HG03045 (cell line): ENCODE measurements at regions not wholly inside any gene's neighbourhood (a gene's known extent, or its start where the extent isn't known, plus 50 kb on each side); places are given as distances from the start of the nearest gene placed in this dataset.
"Not testable (repeated sequence)": the region's sequence is repeated elsewhere in the genome, so short reads cannot be mapped to it uniquely, and the experiment has no call there.

Experiments used
- ATAC-seq: cut with Tn5 transposase; IDR thresholded peaks from one replicate; pipeline ENCODE4 v1.9.1; 2021; ENCODE audit warnings: mild to moderate bottlenecking, moderate library complexity; ENCODE audit not compliant: unreplicated experiment

DNA sequence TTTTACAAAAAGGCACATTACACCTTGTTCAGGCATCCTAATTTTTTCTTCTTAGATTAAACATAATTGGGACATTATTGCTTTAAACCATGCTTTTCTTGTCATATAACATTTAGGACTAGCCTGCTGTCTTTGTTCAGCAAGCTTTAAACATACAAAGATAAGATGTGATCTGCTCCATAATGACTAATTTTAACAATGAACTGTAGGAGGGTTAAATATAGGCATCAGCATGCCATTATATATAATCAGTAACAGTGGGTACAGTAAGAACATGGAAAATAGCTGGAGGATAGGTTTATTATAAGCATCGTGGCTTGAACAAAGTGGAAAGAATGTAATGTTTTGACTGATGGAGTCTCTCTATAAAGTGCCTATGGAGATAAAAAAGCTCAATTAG is 661.7 kb downstream of the SLITRK6 start:
- ATAC-seq = no peak

DNA sequence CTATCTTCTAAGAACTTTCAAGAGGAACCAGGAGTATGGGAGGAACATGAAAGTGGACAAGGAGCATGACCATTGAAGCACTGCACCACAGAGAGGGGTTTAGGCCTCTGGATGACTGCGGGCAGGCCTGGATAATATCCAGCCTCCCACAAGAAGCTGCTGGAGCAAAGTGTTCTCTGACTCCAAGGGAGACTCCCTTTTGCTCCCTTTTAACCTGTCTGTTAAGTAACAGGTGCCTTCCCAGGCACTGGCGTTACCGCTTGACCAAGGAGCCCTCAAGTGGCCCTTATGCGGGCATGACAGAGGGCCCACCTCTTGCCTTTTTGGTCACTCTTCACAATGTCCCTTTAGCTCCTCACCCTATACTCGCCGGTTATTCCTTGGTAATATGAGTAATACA is 666.2 kb downstream of the SLITRK6 start:
- ATAC-seq = no peak

DNA sequence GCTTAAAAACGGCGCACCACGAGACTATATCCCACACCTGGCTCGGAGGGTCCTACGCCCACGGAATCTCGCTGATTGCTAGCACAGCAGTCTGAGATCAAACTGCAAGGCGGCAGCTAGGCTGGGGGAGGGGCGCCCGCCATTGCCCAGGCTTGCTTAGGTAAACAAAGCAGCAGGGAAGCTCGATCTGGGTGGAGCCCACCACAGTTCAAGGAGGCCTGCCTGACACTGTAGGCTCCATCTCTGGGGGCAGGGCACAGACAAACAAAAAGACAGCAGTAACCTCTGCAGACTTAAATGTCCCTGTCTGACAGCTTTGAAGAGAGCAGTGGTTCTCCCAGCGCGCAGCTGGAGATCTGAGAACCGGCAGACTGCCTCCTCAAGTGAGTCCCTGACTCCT is 675.7 kb downstream of the SLITRK6 start:
- ATAC-seq = not testable (repeated sequence)

DNA sequence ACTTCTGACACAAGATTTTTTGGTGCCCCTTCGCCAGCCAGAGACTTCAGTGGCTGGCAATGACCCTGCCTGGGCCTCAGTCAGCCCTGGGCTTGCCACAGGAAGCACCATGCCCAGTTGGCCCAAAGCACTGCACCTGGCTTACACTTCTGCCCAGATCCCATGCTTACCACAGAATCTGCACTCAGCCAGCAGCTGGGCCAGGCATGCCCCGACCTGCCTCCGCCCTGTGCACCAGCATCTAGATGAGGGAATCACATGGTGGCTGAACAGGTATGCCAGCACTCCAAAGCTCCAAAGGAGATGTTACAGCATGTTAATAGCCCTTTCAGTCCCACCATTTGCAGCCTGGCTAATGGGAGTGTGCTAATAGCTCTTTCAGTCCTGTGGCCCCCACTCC is 690.9 kb downstream of the SLITRK6 start:
- ATAC-seq = no peak

DNA sequence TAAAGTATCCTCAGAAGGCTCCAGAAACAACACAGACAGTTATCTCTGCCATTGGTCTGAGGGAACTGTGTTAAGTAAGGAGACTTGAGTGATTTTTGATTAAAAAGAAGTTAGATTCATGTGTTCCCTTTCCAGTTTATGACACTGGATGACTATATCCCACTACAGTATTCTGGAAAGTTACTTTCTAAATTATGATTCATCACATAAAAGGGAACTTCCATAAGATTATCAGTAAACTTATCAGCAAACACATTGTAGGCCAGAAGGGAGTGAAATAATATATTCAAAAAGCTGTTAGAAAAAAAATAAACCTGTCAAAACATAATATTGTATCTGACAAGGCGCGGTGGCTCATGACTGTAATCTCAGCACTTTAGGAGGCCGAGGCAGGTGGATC is 700.0 kb downstream of the SLITRK6 start:
- ATAC-seq = no peak

DNA sequence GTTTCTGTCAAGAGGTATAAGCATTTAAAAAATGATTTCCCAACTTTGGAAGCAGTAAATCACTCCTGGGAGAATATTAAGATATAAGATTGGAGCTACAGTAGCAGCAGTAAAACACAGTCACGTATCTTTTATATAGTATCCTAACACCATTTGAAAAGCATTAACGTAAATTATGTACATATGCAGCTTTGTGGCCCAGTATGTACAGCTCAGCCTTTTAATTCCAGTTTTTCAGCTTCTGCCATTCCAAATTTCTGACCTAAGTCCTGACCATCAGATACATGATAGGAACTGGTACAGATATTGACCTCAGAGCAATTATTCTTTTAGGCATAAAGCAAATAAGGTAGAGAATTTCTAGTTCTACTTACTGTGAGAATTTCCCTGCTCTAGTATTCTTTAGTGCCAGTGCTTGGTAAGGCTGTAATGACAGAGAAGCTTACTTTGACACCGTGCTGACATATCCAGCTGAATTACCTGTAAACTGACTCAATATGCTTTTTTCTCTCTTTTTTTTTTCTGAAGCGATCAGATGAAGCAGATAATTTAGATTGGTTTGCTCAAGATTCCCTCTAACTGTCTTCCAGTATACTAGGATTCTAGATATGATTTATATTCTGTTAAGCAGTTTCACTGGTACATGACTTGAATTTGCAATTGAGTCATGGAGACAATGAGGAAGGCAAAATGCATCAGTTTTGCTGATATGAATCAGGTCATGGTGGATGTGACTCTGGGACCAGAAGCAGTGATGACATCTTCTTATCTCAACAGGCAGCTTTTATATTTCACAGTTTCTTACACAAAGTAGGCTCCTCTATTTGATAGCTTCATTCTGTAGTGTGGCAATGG is 703.6 kb downstream of the SLITRK6 start:
- ATAC-seq = no peak

DNA sequence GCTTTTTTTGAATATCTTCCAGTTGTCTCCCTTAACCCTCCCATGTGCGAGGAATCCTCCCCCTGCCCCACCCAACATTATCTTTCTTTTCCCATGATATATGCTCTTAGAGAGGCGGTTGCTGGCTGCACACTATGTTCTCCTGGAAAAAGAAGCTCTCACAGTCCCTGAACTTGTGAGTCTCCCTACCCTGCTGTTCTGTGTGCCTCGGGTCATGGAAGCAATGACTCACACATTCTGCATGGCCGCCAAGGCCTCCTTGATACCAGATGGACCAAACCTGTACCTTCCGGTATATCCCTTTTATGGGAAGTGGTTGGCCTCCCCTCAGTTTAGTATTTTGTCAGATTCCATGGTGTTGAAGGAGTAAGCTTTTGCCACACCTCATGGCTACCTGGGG is 705.4 kb downstream of the SLITRK6 start:
- no peak for ATAC-seq

DNA sequence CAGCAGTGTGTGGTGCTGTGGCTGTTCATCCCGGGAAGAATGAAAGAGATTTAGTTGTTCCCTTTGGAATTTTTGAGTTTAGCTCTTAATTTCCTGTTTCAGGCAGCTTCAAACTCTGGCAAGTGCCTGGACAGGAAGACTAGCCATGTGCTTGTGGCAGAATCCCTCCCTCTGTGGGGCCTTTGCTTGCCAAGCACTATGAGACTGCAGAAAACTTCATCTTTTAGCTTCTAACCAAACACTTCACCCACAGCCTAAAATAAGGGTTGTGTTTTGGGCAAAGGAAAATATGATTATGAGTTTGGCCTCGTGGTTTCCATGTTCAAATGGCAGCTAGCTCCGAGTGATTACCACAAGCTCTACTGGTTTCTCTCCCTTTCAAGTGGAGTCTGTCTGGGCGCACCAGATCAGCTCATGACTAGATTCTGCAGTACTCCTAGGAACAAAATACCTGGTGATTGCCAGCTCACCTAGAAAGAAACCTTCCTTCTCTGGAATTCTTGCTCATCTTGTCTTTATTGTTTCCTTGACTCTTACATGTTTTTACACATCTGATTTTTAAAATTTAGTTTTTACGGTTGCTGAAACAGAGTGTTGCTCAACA is 707.5 kb downstream of the SLITRK6 start:
- no peak for ATAC-seq

DNA sequence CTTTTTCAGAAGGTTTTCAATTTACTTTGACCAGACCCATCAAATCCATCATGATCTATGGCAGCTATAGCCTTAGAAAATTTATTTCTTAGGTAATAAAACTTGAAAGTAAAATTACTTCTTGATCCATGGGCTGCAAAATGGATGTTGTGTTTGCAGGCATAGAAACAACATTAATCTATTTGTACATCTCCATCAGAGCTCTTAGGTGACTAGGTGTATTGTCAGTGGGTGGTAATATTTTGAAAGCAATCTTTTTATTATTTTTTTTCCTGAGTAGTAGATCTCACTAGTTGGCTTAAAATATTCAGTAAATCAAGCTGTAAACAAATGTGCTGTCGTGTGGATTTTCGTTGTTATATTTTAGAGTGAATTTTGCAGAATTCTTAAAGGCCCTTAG is 710.0 kb downstream of the SLITRK6 start:
- no peak for ATAC-seq

DNA sequence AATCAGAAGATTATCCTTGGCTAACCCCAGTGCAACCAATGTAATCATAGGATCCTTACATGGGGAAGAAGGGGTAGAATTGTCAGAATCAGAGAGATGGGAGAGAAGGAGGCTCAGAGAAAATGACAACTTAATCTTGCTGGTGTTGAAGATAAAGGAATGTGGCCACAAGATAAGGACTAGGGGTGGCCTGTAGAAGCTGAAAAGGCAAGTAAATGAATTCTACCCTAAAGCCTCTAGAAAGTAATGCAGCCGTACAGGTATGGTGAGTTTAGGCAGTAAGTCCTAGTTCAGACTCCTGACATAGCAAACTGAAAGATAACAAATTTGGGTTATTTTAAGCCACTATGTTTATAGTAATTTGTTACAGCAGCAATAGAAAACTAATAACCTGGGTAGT is 718.5 kb downstream of the SLITRK6 start:
- no peak for ATAC-seq

DNA sequence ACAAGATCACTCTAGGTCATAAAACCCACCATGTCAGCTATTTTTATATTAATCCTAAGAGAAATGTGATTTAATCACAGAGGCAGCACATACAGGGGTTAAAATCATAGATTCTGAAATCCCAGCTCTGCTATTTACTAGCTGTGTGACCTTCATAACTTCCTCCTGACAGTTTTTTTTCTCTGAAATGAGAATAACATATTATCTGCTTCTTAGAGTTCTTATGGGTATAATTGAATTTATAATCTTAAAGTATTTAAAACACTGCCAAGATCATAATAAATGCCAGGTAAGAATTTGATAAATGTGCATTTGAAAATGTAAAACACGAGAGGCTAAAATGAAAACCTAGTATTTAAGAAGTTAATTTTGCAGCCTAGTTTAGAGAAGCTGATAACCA is 722.9 kb downstream of the SLITRK6 start:
- no peak for ATAC-seq

DNA sequence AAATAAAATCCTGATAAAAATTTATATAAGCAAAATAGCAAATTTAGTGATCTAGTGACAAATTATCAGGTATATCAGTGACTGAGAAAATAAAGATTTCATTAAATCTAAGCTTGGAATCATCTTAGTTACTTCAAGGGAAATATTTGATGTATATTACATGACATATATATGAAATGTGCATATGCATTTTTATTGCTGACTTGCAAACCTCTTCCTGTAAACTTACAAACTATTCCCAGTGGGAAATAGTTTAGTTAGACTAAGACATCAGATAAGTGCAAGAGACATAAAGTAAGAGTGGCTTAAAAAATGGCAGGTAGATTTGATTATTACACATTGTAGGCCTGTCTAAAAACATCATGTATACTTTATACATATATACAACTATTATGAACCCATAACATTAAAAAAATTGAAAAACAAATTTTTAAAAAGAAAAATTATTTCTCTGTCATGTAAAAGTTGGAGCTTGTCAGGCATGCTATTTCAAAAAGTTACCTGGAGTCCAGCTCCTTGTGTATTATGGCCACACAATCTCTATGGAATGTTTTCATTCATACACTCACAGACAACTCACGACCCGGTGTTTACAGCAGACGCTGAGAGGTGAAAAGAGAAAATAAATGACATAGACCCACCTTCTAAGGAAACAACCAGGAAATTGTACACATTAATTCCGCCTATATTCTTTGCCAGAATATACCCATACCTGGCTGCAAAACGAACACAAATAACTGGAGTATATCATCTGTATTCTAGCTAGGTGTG is 724.5 kb downstream of the SLITRK6 start:
- no peak for ATAC-seq

DNA sequence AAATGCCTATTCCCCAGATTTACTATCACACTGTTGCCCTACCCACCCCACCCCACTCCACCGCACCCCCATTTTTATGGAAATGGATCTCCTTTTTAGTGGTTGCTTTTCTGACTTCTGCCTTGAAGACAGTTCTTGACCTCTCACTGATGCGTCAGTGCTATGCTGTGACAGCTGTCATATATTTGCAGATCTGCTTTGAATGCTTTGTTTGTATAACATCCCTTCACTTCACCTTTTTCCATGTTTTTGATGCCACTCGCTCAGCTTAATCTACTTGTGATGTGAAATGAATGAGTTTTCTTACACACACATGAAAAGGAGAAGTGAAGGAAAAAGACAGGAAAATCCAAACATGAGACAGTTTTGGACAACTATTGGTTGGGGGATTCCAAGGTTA is 731.0 kb downstream of the SLITRK6 start:
- ATAC-seq = no peak

DNA sequence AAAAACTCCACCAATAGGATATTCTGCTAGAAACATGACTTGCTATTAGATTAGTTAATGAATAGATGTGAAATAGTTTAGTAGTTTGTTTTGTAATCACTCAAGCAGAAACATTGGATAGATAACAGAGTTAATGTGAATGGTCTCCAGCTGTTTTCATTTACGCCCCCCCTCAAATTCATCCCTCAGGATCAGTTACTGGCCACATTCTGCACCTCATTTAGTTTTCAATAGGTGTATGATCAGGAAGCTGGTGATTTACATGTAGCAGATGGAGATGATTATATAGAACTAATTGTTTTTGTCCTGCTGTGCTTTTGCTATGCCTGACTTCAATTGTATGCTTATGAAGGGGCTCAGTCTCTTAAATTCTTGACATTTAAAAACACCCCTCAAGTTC is 759.0 kb downstream of the SLITRK6 start:
- no peak for ATAC-seq

DNA sequence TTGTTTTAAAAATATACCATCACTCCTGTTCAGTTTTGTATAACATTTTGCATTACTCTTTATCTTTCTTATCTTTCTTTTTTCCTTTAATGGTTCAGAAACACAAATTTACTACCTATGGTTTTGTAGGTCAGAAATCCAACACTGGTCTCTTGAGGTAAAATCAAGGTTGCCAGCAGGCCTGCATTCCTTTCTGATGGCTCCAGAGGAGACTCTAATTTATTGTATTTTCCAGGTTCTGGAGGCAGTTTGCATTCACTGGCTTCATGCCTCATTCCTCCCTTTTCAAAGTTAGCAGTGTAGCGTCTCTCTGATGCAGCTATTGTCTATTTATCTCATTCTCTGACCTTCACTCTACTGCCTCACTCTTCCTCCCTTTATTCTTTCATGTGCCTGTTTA is 767.4 kb downstream of the SLITRK6 start:
- no peak for ATAC-seq

DNA sequence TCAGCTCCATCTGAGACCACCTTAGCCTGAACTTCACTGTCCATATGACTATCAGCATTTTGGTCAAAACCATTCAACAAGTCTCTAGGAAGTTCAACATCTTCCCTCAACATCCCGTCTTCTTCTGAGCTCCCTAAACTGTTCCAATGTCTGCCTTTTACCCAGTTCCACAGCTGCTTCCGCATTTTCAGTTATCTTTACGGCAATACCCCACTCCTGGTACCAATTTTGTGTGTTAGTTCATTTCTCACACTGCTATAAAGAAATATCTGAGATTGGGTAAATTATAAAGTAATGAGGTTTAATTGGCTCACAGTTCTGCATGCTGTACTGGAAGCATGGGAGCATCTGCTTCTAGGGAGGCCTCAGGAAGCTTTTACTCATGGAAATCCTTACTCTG is 771.2 kb downstream of the SLITRK6 start:
- ATAC-seq = no peak

DNA sequence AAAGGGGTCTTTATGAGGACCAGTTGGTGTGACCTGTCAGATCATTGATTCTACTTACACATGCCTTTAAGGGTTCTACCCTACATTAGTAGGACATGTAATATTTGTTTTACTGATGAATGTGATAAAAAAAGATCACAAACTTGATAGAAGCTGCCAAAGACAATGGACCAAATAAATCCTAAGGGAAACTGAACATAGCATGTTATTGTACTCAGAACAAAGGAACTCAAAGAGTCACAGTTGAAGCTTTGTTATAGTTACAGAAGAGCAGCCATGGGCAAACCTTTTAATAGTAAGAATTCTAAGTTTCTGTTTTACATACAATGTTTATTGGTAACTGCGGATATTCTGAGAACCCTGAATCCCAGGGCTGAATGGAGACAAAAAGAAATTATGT is 780.1 kb downstream of the SLITRK6 start:
- no peak for ATAC-seq

DNA sequence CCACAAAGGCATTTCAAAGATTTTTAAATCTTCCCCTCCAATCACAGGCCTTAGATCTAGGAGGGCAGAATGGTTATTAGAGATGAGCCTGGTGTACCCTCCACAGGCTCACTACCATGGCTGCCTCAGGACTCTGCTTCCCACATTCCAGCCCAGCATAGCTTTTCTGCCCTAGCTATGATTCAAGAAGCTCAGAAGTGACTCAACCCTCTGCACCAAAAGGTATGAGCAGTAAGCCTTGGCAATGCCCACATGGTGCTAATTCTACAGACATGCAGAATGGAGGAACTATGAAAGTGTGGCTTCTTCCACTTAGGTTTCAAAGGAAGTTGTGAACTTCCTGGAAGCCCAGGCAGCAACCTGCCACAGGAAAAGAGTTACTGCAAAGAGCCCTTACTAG is 786.2 kb downstream of the SLITRK6 start:
- ATAC-seq = no peak

DNA sequence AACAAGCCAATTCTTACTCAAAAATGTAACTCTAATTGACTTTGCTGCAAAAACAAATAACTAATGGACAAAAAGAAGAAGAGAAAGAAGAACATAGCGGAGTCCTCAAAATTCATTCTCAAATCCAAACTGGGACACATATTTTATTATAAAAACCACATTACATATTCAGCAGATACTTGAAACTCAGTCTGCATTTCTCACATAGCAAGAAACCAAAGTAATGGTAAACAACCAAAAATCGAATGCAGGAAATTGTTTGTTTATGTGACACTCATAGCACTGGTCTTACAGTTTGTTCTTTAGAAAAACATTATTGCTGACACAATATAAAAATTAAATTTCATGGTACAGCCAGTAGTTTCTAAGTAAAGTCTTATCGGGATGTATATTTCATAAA is 789.8 kb downstream of the SLITRK6 start:
- no peak for ATAC-seq

DNA sequence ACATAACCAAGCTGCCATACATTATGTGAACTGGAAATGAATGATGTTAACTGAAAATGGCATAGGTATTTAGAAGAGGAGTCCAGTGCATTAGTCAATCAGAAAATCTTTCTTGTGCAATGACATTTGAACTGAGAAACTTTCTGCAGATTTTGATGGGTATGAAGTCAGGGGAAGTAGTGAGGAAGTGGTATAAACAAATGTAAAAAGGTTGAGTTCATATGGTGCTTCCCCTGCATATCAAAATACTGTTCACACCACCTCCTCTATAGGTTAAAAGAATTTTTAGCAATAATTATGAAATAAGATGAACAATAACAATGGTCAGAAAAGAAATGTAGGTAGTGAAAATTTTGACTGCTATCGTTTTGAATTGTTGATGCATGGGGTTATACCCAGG is 800.0 kb downstream of the SLITRK6 start:
- ATAC-seq = no peak

DNA sequence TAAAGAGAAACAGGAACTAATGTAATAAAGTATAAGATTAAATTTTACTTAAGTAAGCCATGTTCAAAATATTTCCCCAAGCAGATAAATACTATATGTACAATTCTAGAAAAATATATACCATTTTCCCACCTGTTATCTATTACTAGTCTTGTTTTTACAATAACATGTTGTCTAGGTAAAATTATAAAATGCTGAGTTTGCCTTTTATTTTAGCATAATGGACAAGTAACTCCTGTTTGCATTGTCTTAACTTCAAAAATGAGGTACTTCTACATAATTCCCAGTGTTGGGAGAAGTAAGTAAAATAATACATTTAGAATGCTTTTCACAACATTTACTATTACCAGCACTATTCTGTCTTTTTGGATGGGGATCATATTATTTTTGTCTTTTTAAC is 800.5 kb downstream of the SLITRK6 start:
- ATAC-seq = no peak

DNA sequence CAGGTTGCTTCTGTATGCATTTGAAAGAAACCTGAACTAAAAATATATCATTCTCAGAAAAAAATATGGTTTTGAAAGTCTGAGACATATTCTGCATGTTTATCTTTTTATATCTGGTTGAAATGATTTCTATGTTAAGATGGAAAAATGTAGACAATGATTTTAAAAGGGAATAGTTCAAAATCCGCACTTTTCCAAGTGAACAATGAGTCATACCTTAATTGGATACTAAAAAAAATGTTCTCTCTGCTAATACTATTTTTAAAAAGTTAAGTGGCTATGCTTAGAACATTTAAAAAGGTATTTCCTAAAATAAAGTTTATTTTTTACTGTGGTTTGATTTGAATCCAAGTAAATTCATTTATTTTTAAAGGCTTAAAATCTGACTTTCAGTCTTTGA is 801.4 kb downstream of the SLITRK6 start:
- ATAC-seq = no peak
